ENCODE measurements at regions not wholly inside any gene's neighbourhood (a gene's known extent, or its start where the extent isn't known, plus 50 kb on each side); places are given as distances from the start of the nearest gene placed in this dataset.

DNA sequence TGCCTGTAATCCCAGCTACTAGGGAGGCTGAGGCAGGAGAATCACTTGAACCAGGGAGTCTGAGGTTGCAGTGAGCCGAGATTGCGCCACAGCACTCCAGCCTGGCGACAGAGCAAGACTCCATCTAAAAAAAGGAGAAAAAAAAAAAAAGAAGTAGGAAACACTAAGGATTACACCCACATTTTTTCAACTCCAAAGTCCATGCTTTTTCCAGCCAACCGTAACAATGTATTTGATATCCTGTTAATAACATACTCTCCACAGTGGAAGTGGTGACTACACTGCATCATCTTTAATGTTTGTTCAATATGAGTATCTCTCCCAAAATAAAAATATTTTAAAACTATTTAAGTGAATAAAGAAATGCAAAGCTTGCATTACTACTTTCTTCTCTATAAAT lies 481.6 kb upstream of the ACVR2A start:
- POLR2A ChIA-PET (ENCODE audit: low non-redundant PET) = no interaction called here
- CTCF ChIA-PET = interaction anchor here (0.6 kb wide), 1 partner anchor 97 kb away, joined by 3 read pairs; no protein-coding TSS in a partner anchor
- no peak overlapping the region for H3K27ac ChIP-seq
- TF ChIP-seq, protein P1, sequence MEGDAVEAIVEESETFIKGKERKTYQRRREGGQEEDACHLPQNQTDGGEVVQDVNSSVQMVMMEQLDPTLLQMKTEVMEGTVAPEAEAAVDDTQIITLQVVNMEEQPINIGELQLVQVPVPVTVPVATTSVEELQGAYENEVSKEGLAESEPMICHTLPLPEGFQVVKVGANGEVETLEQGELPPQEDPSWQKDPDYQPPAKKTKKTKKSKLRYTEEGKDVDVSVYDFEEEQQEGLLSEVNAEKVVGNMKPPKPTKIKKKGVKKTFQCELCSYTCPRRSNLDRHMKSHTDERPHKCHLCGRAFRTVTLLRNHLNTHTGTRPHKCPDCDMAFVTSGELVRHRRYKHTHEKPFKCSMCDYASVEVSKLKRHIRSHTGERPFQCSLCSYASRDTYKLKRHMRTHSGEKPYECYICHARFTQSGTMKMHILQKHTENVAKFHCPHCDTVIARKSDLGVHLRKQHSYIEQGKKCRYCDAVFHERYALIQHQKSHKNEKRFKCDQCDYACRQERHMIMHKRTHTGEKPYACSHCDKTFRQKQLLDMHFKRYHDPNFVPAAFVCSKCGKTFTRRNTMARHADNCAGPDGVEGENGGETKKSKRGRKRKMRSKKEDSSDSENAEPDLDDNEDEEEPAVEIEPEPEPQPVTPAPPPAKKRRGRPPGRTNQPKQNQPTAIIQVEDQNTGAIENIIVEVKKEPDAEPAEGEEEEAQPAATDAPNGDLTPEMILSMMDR (conservative IDR thresholded peaks at IDR 0.05; ENCODE audit: low read depth) = no peak
- DNase-seq (ENCODE audit: low spot score) = no peak

- TF ChIP-seq, protein P1 (conservative IDR thresholded peaks at IDR 0.05; ENCODE audit: low read depth) = no peak
- no peak for DNase-seq (ENCODE audit: low spot score)
- CTCF ChIA-PET = no interaction called here
- no peak overlapping the region for H3K27ac ChIP-seq
- POLR2A ChIA-PET (ENCODE audit: low non-redundant PET) = no interaction called here
These were observed 486.5 kb upstream of the ACVR2A start for GRCh38 chr2:147358375-147358774.

- ChIA-PET POLR2A (ENCODE audit: low non-redundant PET) (no interaction called here), CTCF (interaction anchor here (0.6 kb wide), 1 partner anchor 414 kb away, joined by 3 read pairs; no protein-coding TSS in a partner anchor)
- DNase-seq (ENCODE audit: low spot score) = no peak
These were observed 488.7 kb upstream of the ACVR2A start for GRCh38 chr2:147356157-147356556.

GRCh38 chr2:147355706-147356105 lies 489.1 kb upstream of the ACVR2A start:
- ChIA-PET CTCF (interaction anchor here (0.6 kb wide), 1 partner anchor 414 kb away, joined by 3 read pairs; no protein-coding TSS in a partner anchor), POLR2A (ENCODE audit: low non-redundant PET) (no interaction called here)
- no peak for DNase-seq (ENCODE audit: low spot score)
- H3K27ac ChIP-seq = no peak overlapping the region
- TF ChIP-seq, protein P1 (conservative IDR thresholded peaks at IDR 0.05; ENCODE audit: low read depth) = no peak

More at GRCh38 chr2:147356157-147356556, 488.7 kb upstream of the ACVR2A start:
- TF ChIP-seq, protein P1 (conservative IDR thresholded peaks at IDR 0.05; ENCODE audit: low read depth) = no peak
- no peak overlapping the region for H3K27ac ChIP-seq

DNA sequence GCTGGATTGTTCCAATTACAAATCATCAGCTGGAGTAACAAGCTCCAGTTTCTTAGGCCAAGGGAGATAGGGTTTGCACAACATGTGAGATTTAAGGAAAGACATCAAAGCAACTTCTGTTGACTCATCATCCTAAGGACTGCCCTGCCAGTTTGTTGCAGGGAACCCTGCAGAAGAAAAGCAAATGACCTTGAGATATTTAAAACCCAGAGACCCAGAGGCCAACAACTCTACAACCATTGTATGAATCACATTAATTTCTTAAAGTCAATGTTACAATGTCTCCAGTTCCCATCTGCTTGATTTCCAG lies 491.8 kb upstream of the ACVR2A start:
- ChIA-PET CTCF (no interaction called here), POLR2A (ENCODE audit: low non-redundant PET) (no interaction called here)
- no peak overlapping the region for H3K27ac ChIP-seq
- no peak for DNase-seq (ENCODE audit: low spot score)
- TF ChIP-seq, protein P1 (conservative IDR thresholded peaks at IDR 0.05; ENCODE audit: low read depth) = no peak

GRCh38 chr2:147352264-147353071 lies 492.4 kb upstream of the ACVR2A start:
- TF ChIP-seq, protein P1 (conservative IDR thresholded peaks at IDR 0.05; ENCODE audit: low read depth) = no peak
- no peak overlapping the region for H3K27ac ChIP-seq
- CTCF ChIA-PET = no interaction called here

More at GRCh38 chr2:147352264-147353071, 492.4 kb upstream of the ACVR2A start:
- DNase-seq (ENCODE audit: low spot score) = no peak
- POLR2A ChIA-PET (ENCODE audit: low non-redundant PET) = no interaction called here
